ENCODE measurements at regions not wholly inside any gene's neighbourhood (a gene's known extent, or its start where the extent isn't known, plus 50 kb on each side); places are given as distances from the start of the nearest gene placed in this dataset.

DNA sequence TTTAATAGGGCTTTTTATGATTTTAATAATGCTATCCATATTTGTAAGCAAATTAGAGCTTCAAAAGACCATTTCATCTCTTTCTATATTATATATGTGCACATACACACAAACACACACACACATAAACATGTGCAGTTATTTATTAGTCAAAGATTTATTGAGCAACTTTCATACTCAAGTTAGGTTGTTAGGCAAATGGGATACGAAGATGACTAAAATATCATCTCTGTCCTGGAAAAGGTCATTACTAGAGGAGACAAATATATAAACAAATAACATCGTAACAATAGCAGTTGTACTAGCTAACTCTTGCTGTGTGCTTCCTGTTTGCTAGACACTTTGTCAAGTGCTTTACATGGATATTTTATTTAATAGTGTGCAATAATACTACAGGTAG, 307.9 kb downstream of the SNX13 start:
- Mint-ChIP-seq H3K27me3 (ENCODE audit: unreplicated experiment) (no peaks in the 10 kb centered on the region), H3K4me1 (ENCODE audit: unreplicated experiment) (peaks cover 6% of the 10 kb centered on the region), H3K4me3 (ENCODE audit: unreplicated experiment) (no peak overlapping the region), H3K36me3 (ENCODE audit: unreplicated experiment) (no peaks in the 10 kb centered on the region), H3K27ac (ENCODE audit: unreplicated experiment) (no peak overlapping the region), H3K9me3 (ENCODE audit: unreplicated experiment) (no peaks in the 10 kb centered on the region)
- DNase-seq (ENCODE audit: extremely low spot score, unreplicated experiment) = no peak
- TF ChIP-seq, protein P1, sequence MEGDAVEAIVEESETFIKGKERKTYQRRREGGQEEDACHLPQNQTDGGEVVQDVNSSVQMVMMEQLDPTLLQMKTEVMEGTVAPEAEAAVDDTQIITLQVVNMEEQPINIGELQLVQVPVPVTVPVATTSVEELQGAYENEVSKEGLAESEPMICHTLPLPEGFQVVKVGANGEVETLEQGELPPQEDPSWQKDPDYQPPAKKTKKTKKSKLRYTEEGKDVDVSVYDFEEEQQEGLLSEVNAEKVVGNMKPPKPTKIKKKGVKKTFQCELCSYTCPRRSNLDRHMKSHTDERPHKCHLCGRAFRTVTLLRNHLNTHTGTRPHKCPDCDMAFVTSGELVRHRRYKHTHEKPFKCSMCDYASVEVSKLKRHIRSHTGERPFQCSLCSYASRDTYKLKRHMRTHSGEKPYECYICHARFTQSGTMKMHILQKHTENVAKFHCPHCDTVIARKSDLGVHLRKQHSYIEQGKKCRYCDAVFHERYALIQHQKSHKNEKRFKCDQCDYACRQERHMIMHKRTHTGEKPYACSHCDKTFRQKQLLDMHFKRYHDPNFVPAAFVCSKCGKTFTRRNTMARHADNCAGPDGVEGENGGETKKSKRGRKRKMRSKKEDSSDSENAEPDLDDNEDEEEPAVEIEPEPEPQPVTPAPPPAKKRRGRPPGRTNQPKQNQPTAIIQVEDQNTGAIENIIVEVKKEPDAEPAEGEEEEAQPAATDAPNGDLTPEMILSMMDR (IDR thresholded peaks at IDR 0.05) = no peak

GRCh38 chr7:17633067-17633466, 307.2 kb downstream of the SNX13 start:
- no peak for DNase-seq (ENCODE audit: extremely low spot score, unreplicated experiment)
- no peaks in the 10 kb centered on the region for H3K36me3 Mint-ChIP-seq (ENCODE audit: unreplicated experiment)
- no peaks in the 10 kb centered on the region for H3K27me3 Mint-ChIP-seq (ENCODE audit: unreplicated experiment)
- no peaks in the 10 kb centered on the region for H3K9me3 Mint-ChIP-seq (ENCODE audit: unreplicated experiment)
- H3K4me1 Mint-ChIP-seq (ENCODE audit: unreplicated experiment) = peaks cover 6% of the 10 kb centered on the region
- TF ChIP-seq, protein P1 (IDR thresholded peaks at IDR 0.05) = no peak
- no peak overlapping the region for H3K27ac Mint-ChIP-seq (ENCODE audit: unreplicated experiment)
- no peak overlapping the region for H3K4me3 Mint-ChIP-seq (ENCODE audit: unreplicated experiment)

DNA sequence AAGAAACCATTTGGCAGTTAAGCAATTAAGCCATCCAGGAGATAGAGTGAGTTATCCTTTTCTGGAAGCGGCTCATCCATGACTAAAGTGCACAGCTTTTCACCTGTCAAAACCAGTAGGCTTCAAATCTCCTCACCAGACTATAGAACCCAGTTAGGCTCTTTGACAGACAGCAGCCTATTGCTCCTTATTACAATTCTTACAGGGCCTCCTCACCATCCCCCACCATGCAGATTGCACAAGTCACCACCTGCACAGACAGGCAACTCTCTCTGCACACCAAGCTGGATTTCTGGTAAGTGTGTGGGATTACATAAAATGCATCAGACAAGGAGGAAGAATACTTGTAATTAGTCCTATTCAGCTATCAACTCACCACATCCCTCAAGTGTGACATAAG, 301.6 kb downstream of the SNX13 start:
- peaks cover 10% of the 10 kb centered on the region for H3K9me3 Mint-ChIP-seq (ENCODE audit: unreplicated experiment)
- H3K4me1 Mint-ChIP-seq (ENCODE audit: unreplicated experiment) = peaks cover 40% of the 10 kb centered on the region
- H3K27me3 Mint-ChIP-seq (ENCODE audit: unreplicated experiment) = no peaks in the 10 kb centered on the region
- H3K27ac Mint-ChIP-seq (ENCODE audit: unreplicated experiment) = no peak overlapping the region
- peaks cover 8% of the 10 kb centered on the region for H3K36me3 Mint-ChIP-seq (ENCODE audit: unreplicated experiment)
- DNase-seq (ENCODE audit: extremely low spot score, unreplicated experiment) = no peak
- H3K4me3 Mint-ChIP-seq (ENCODE audit: unreplicated experiment) = no peak overlapping the region
- TF ChIP-seq, protein P1 (IDR thresholded peaks at IDR 0.05) = no peak

- Mint-ChIP-seq H3K9me3 (ENCODE audit: unreplicated experiment) (peaks cover 14% of the 10 kb centered on the region), H3K4me1 (ENCODE audit: unreplicated experiment) (peaks cover 47% of the 10 kb centered on the region), H3K36me3 (ENCODE audit: unreplicated experiment) (peaks cover 12% of the 10 kb centered on the region), H3K27me3 (ENCODE audit: unreplicated experiment) (no peaks in the 10 kb centered on the region), H3K27ac (ENCODE audit: unreplicated experiment) (peak overlapping the region; percentile 48), H3K4me3 (ENCODE audit: unreplicated experiment) (no peak overlapping the region)
- DNase-seq (ENCODE audit: extremely low spot score, unreplicated experiment) = no peak
- TF ChIP-seq, protein P1 (IDR thresholded peaks at IDR 0.05) = peak; percentile 71
Measured at GRCh38 chr7:17640730-17641377, 299.4 kb downstream of the SNX13 start.

DNA sequence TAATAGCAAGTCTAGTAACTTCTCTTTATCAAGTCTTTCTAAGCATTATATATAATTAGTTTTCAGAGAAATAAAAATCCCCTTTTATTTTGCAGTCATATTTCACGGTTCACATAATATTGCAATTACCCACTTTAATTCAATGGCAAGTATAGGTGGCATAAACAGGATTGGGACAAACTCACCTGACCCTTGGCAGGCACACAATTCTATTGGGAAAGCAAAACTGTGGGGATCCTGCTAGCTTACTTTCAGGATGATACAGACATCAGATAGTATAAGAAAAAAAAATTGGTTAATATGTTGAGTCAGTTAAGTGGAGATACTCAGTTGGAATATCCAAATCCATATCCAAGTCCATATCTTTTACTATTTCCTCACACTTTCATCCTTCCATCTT, 294.8 kb downstream of the SNX13 start:
- TF ChIP-seq, protein P1 (IDR thresholded peaks at IDR 0.05) = no peak
- Mint-ChIP-seq H3K9me3 (ENCODE audit: unreplicated experiment) (peaks cover 12% of the 10 kb centered on the region), H3K4me3 (ENCODE audit: unreplicated experiment) (no peak overlapping the region), H3K4me1 (ENCODE audit: unreplicated experiment) (peaks cover 51% of the 10 kb centered on the region), H3K36me3 (ENCODE audit: unreplicated experiment) (peaks cover 12% of the 10 kb centered on the region), H3K27me3 (ENCODE audit: unreplicated experiment) (no peaks in the 10 kb centered on the region), H3K27ac (ENCODE audit: unreplicated experiment) (no peak overlapping the region)
- no peak for DNase-seq (ENCODE audit: extremely low spot score, unreplicated experiment)
